MM.1S (cell line): ENCODE measurements at regions not wholly inside any gene's neighbourhood (a gene's known extent, or its start where the extent isn't known, plus 50 kb on each side); places are given as distances from the start of the nearest gene placed in this dataset.
"Not testable (repeated sequence)": the region's sequence is repeated elsewhere in the genome, so short reads cannot be mapped to it uniquely, and the experiment has no call there.

Experiments used
- DNase-seq: peaks from one replicate; pipeline ENCODE4 v3.0.0-alpha.2; 2015
- H2AFZ ChIP-seq: fragments of 300-600 bp; sonication (generic); 2 replicates; pipeline ENCODE4 v1.6.0; 2016; ENCODE audit warnings: antibody characterized with exemption, low read length
- H3F3A ChIP-seq: fragments of 300-600 bp; sonication (generic); 2 replicates; pipeline ENCODE4 v1.6.1; 2016; ENCODE audit warnings: mild to moderate bottlenecking, antibody characterized with exemption, low read length, moderate library complexity, mixed read lengths; ENCODE audit not compliant: insufficient read depth
- H3K27ac ChIP-seq: fragments of 300-600 bp; sonication (generic); 2 replicates; pipeline ENCODE4 v1.5.1; 2016; ENCODE audit warnings: mild to moderate bottlenecking, low read length
- H3K27me3 ChIP-seq: fragments of 300-600 bp; sonication (generic); replicated peaks from 2 replicates; pipeline ENCODE4 v1.6.0; 2016; ENCODE audit warnings: low read length; ENCODE audit not compliant: insufficient read depth
- H3K36me3 ChIP-seq: fragments of 300-600 bp; sonication (generic); replicated peaks from 2 replicates; pipeline ENCODE4 v1.6.1; 2016; ENCODE audit warnings: mild to moderate bottlenecking, low read length, mixed read lengths; ENCODE audit not compliant: insufficient read depth
- H3K4me1 ChIP-seq: fragments of 300-600 bp; sonication (generic); 2 replicates; pipeline ENCODE4 v1.6.1; 2016; ENCODE audit warnings: low read length, mixed read lengths
- H3K4me2 ChIP-seq: fragments of 300-600 bp; sonication (generic); 2 replicates; pipeline ENCODE4 v1.6.0; 2016; ENCODE audit warnings: low read depth, low read length
- H3K4me3 ChIP-seq: fragments of 300-600 bp; sonication (generic); 2 replicates; pipeline ENCODE4 v1.5.1; 2016; ENCODE audit warnings: low read length, mixed read lengths
- H3K79me2 ChIP-seq: fragments of 300-600 bp; sonication (generic); 2 replicates; pipeline ENCODE4 v1.6.1; 2016; ENCODE audit warnings: mixed run types, low read length, mixed read lengths
- H3K9ac ChIP-seq: fragments of 300-600 bp; sonication (generic); 2 replicates; pipeline ENCODE4 v1.6.1; 2016; ENCODE audit warnings: low read length, mixed read lengths
- H3K9me2 ChIP-seq: fragments of 300-600 bp; sonication (generic); replicated peaks from 2 replicates; pipeline ENCODE4 v1.6.1; 2016; ENCODE audit warnings: mild to moderate bottlenecking, low read length, mixed read lengths; ENCODE audit not compliant: insufficient read depth
- H3K9me3 ChIP-seq: fragments of 300-600 bp; sonication (generic); replicated peaks from 2 replicates; pipeline ENCODE4 v1.6.1; 2016; ENCODE audit warnings: mild to moderate bottlenecking, low read length, mixed read lengths; ENCODE audit not compliant: insufficient read depth
- H4K20me1 ChIP-seq: fragments of 300-600 bp; sonication (generic); 2 replicates; pipeline ENCODE4 v1.6.1; 2016; ENCODE audit warnings: mild to moderate bottlenecking, low read length, moderate library complexity, mixed read lengths; ENCODE audit not compliant: insufficient read depth
- CTCF ChIP-seq: fragments of 300-600 bp; sonication (generic); IDR thresholded peaks from 2 replicates; pipeline ENCODE4 v1.5.1; 2016; ENCODE audit warnings: antibody characterized with exemption, low read length, mixed read lengths
- EZH2 ChIP-seq: fragments of 300-600 bp; sonication (generic); optimal IDR thresholded peaks from 2 replicates; pipeline ENCODE3; 2017; ENCODE audit warnings: low read depth, mild to moderate bottlenecking, antibody characterized with exemption, low read length, mixed read lengths
- EZH2phosphoT487 ChIP-seq: fragments of 300-600 bp; sonication (generic); IDR thresholded peaks from 2 replicates; pipeline ENCODE4 v1.6.1; 2018; ENCODE audit warnings: antibody characterized with exemption, low read length

GRCh38 chr3:35120026-35120425, 519.3 kb upstream of the ARPP21 start:
- Histone ChIP-seq H3K79me2 (no peaks in the 10 kb centered on the region), H3K4me1 (no peaks in the 10 kb centered on the region), H3K36me3 (no peaks in the 10 kb centered on the region), H3K27ac (no peak overlapping the region), H3K9ac (no peak overlapping the region), H4K20me1 (no peaks in the 10 kb centered on the region), H3K4me2 (no peak overlapping the region), H2AFZ (no peak overlapping the region), H3K27me3 (no peaks in the 10 kb centered on the region), H3K4me3 (no peak overlapping the region), H3K9me3 (no peaks in the 10 kb centered on the region), H3F3A (no peaks in the 10 kb centered on the region), H3K9me2 (no peaks in the 10 kb centered on the region)
- no peak for DNase-seq
- TF ChIP-seq CTCF (no peak), EZH2 (no peak), EZH2phosphoT487 (no peak)

- Histone ChIP-seq H3K9me2 (no peaks in the 10 kb centered on the region), H3K4me2 (no peak overlapping the region), H3K9ac (no peak overlapping the region), H3K9me3 (no peaks in the 10 kb centered on the region), H2AFZ (no peak overlapping the region), H3K4me1 (no peaks in the 10 kb centered on the region), H4K20me1 (no peaks in the 10 kb centered on the region), H3K79me2 (no peaks in the 10 kb centered on the region), H3F3A (no peaks in the 10 kb centered on the region), H3K4me3 (no peak overlapping the region), H3K36me3 (no peaks in the 10 kb centered on the region), H3K27me3 (no peaks in the 10 kb centered on the region), H3K27ac (no peak overlapping the region)
- no peak for DNase-seq
- TF ChIP-seq EZH2, result no peak
- no peak for TF ChIP-seq CTCF
- no peak for TF ChIP-seq EZH2phosphoT487
Observed at GRCh38 chr3:35137612-35138011, 501.7 kb upstream of the ARPP21 start.

- no peaks in the 10 kb centered on the region for H3K79me2 ChIP-seq
- TF ChIP-seq EZH2 (no peak), EZH2phosphoT487 (no peak), CTCF (no peak)
- no peaks in the 10 kb centered on the region for H3K9me3 ChIP-seq
- no peaks in the 10 kb centered on the region for H4K20me1 ChIP-seq
- no peak overlapping the region for H3K27ac ChIP-seq
- no peak overlapping the region for H3K4me2 ChIP-seq
- H3K4me1 ChIP-seq, result no peaks in the 10 kb centered on the region
- DNase-seq, result no peak
- H3K27me3 ChIP-seq, result no peaks in the 10 kb centered on the region
- no peaks in the 10 kb centered on the region for H3F3A ChIP-seq
- no peak overlapping the region for H3K4me3 ChIP-seq
- no peak overlapping the region for H2AFZ ChIP-seq
- no peaks in the 10 kb centered on the region for H3K9me2 ChIP-seq
- H3K36me3 ChIP-seq, result no peaks in the 10 kb centered on the region
- no peak overlapping the region for H3K9ac ChIP-seq
Observed at GRCh38 chr3:35141406-35141805, 497.9 kb upstream of the ARPP21 start.

GRCh38 chr3:35144011-35144410, 495.3 kb upstream of the ARPP21 start:
- Histone ChIP-seq H3K36me3 (no peaks in the 10 kb centered on the region), H3K4me3 (no peak overlapping the region), H3K4me2 (no peak overlapping the region), H3K9me2 (no peaks in the 10 kb centered on the region), H3K9ac (no peak overlapping the region), H3K27me3 (no peaks in the 10 kb centered on the region), H4K20me1 (no peaks in the 10 kb centered on the region), H3F3A (no peaks in the 10 kb centered on the region), H3K4me1 (no peaks in the 10 kb centered on the region), H3K27ac (no peak overlapping the region), H3K79me2 (no peaks in the 10 kb centered on the region), H3K9me3 (no peaks in the 10 kb centered on the region), H2AFZ (no peak overlapping the region)
- no peak for DNase-seq
- TF ChIP-seq EZH2phosphoT487, result no peak

- not testable (repeated sequence) for H3K79me2 ChIP-seq, H3K9ac ChIP-seq, H3K4me2 ChIP-seq, H3K9me3 ChIP-seq, H3K36me3 ChIP-seq, H3K27me3 ChIP-seq, H3K27ac ChIP-seq, H3K9me2 ChIP-seq, DNase-seq, H4K20me1 ChIP-seq, H3F3A ChIP-seq, H3K4me3 ChIP-seq, H3K4me1 ChIP-seq, H2AFZ ChIP-seq
Observed at GRCh38 chr3:35146256-35147035, 492.9 kb upstream of the ARPP21 start.
